SJCRH30 (cell line): ENCODE measurements at regions not wholly inside any gene's neighbourhood (a gene's known extent, or its start where the extent isn't known, plus 50 kb on each side); places are given as distances from the start of the nearest gene placed in this dataset.

Source experiments
- DNase-seq, 2 experiments: peaks; one replicate each; pipeline ENCODE4 v3.0.0-alpha.2; 2015 to 2020
- H3K27ac ChIP-seq: fragments of 250-450 bp; sonication (Bioruptor Pico); 2 replicates; pipeline ENCODE4 v1.5.1; 2020; ENCODE audit warnings: mild to moderate bottlenecking, moderate library complexity
- H3K27me3 ChIP-seq: fragments of 250-450 bp; sonication (Bioruptor Pico); 2 replicates; pipeline ENCODE4 v1.5.1; 2020; ENCODE audit warnings: mild to moderate bottlenecking, moderate library complexity
- H3K36me3 ChIP-seq: fragments of 250-450 bp; sonication (Bioruptor Pico); 2 replicates; pipeline ENCODE4 v1.5.1; 2020; ENCODE audit warnings: mild to moderate bottlenecking, moderate library complexity
- H3K4me1 ChIP-seq: fragments of 250-450 bp; sonication (Bioruptor Pico); 2 replicates; pipeline ENCODE4 v1.5.1; 2020; ENCODE audit warnings: mild to moderate bottlenecking, moderate library complexity
- H3K4me3 ChIP-seq: fragments of 250-450 bp; sonication (Bioruptor Pico); 2 replicates; pipeline ENCODE4 v1.5.1; 2020; ENCODE audit warnings: mild to moderate bottlenecking, moderate library complexity
- H3K9me3 ChIP-seq: fragments of 250-450 bp; sonication (Bioruptor Pico); replicated peaks from 2 replicates; pipeline ENCODE4 v1.5.1; 2020; ENCODE audit warnings: mild to moderate bottlenecking, moderate library complexity

DNA sequence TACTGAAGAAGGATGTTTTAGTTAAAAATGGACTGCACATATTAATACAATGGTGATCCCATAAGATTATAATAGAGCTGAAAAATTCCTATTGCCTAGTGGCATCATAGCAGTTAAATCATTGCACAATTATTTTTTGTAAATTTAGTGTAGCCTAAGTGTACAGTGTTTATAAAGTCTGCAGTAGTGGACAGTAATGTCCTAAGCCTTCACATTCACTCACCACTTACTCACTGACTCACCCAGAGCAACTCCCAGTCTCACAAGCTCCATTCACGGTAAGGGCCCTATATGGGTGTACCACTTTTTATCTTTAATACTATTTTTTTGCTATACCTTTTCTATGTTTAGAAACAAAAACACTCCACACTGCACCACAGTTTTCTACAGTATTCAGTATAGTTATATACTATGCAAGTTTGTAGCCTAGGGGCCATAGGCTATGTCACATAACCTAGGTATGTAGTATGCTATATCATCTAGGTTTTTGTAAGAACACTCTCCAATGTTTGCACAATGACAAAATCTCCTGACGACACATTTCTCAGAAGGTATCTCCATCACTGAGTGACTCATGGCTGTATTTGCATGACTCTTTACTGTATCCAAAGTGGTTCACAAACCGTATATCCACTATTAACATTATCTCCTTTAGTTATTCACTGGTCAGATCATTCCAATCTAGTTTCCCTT, 536.0 kb downstream of the KLF12 start:
- Histone ChIP-seq H3K9me3 (no peaks in the 10 kb centered on the region), H3K27ac (no peak overlapping the region), H3K27me3 (no peaks in the 10 kb centered on the region), H3K4me1 (no peaks in the 10 kb centered on the region), H3K4me3 (no peak overlapping the region), H3K36me3 (no peaks in the 10 kb centered on the region)
- DNase-seq: no peak

GRCh38 chr13:73596382-73596781, 537.6 kb downstream of the KLF5 start:
- no peak overlapping the region for H3K4me3 ChIP-seq
- H3K36me3 ChIP-seq: no peaks in the 10 kb centered on the region
- H3K27me3 ChIP-seq: no peaks in the 10 kb centered on the region
- no peak overlapping the region for H3K27ac ChIP-seq
- no peak for DNase-seq
- H3K9me3 ChIP-seq: no peaks in the 10 kb centered on the region
- no peaks in the 10 kb centered on the region for H3K4me1 ChIP-seq

- no peak overlapping the region for H3K4me3 ChIP-seq
- H3K27ac ChIP-seq: no peak overlapping the region
- no peaks in the 10 kb centered on the region for H3K9me3 ChIP-seq
- H3K27me3 ChIP-seq: no peaks in the 10 kb centered on the region
- no peaks in the 10 kb centered on the region for H3K4me1 ChIP-seq
- no peak for DNase-seq
- no peaks in the 10 kb centered on the region for H3K36me3 ChIP-seq
Observed at GRCh38 chr13:73593199-73593765, 534.5 kb downstream of the KLF5 start.

DNA sequence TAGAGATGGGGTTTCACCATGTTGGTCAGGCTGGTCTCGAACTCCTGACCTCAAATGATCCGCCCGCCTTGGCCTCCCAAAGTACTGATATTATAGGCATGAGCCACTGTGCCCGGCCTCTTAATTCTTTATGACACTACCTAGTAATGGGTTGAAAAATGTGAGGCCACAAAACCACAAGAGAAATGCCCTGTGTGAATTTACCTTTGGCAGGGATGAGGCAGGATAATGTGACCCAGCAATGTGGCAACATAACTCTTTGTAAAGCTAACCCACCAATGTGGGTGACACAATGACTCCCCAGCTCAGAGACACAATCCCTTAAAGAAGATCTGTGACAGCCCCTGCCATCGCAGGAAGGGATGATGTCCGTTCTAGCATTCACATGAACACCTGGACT, 533.1 kb downstream of the KLF5 start:
- no peak overlapping the region for H3K27ac ChIP-seq
- no peaks in the 10 kb centered on the region for H3K9me3 ChIP-seq
- no peaks in the 10 kb centered on the region for H3K36me3 ChIP-seq
- no peaks in the 10 kb centered on the region for H3K4me1 ChIP-seq
- no peaks in the 10 kb centered on the region for H3K27me3 ChIP-seq
- no peak overlapping the region for H3K4me3 ChIP-seq
- DNase-seq: no peak

GRCh38 chr13:73590795-73591194, 532.0 kb downstream of the KLF5 start:
- no peak for DNase-seq
- Histone ChIP-seq H3K36me3 (no peaks in the 10 kb centered on the region), H3K4me1 (no peaks in the 10 kb centered on the region), H3K4me3 (no peak overlapping the region), H3K27ac (no peak overlapping the region), H3K27me3 (no peaks in the 10 kb centered on the region), H3K9me3 (no peaks in the 10 kb centered on the region)

DNA sequence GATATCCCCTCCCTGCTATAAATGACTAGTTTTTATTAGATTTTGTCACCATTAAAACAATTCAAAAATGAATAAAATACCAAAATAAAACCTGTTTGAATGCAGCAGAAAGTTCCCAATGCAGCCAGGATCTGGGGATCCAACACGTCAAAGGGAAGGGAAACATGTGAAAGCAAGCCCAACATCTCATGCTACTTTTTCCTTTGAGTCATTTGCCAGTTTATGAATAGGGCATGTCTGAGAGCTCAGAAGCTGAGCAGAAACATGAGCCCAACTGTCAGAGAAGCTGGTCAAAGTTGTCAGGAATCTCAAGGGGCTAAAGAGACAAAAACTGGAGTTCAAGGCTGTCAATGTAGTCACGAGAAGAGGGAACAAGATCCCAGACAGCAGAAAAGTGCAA, 526.4 kb downstream of the KLF5 start:
- H3K27ac ChIP-seq: no peak overlapping the region
- H3K4me3 ChIP-seq: no peak overlapping the region
- H3K27me3 ChIP-seq: no peaks in the 10 kb centered on the region
- no peak for DNase-seq
- H3K9me3 ChIP-seq: no peaks in the 10 kb centered on the region
- no peaks in the 10 kb centered on the region for H3K36me3 ChIP-seq
- H3K4me1 ChIP-seq: no peaks in the 10 kb centered on the region

GRCh38 chr13:73583331-73583730, 524.5 kb downstream of the KLF5 start:
- H3K36me3 ChIP-seq: no peaks in the 10 kb centered on the region
- H3K27ac ChIP-seq: no peak overlapping the region

DNA sequence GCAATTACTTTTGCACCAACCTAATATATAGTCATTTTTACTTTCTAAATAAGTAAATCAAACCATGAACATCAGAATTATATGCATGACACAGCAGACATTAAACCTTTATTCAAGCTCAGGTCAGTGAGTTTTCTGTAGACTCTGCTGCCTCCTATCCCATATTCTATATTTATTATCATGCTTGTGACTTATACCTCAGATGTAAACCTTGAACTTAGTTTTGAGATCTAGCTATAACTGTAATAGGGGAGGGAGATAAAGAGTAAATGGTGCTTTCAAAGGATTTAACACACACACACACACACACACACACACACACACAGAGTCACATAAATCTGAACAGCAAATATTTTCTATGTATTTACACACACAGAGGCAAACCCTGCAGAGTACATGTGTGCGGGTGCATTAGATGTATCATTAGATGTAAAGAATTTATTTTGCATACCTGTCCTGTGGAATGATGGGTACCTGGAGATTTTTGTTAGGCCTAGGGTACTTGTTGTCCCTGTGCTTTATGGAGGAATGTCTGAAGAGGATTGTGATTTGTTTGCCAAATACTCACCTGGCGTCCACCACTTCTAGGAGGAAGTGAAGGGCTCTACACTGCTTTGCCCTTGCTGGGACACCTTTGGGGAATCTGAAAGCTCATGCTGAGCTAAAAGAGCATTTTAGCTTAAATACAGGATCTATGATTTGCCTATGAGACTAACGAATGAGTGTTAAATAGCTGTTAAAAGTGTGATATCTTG, 521.9 kb downstream of the KLF5 start:
- Histone ChIP-seq H3K36me3 (no peaks in the 10 kb centered on the region), H3K27ac (no peak overlapping the region), H3K9me3 (no peaks in the 10 kb centered on the region), H3K4me3 (no peak overlapping the region), H3K4me1 (no peaks in the 10 kb centered on the region), H3K27me3 (no peaks in the 10 kb centered on the region)
- DNase-seq: no peak

More at GRCh38 chr13:73583331-73583730, 524.5 kb downstream of the KLF5 start:
- no peaks in the 10 kb centered on the region for H3K9me3 ChIP-seq
- no peaks in the 10 kb centered on the region for H3K4me1 ChIP-seq
- H3K27me3 ChIP-seq: no peaks in the 10 kb centered on the region
- H3K4me3 ChIP-seq: no peak overlapping the region
- DNase-seq: no peak

DNA sequence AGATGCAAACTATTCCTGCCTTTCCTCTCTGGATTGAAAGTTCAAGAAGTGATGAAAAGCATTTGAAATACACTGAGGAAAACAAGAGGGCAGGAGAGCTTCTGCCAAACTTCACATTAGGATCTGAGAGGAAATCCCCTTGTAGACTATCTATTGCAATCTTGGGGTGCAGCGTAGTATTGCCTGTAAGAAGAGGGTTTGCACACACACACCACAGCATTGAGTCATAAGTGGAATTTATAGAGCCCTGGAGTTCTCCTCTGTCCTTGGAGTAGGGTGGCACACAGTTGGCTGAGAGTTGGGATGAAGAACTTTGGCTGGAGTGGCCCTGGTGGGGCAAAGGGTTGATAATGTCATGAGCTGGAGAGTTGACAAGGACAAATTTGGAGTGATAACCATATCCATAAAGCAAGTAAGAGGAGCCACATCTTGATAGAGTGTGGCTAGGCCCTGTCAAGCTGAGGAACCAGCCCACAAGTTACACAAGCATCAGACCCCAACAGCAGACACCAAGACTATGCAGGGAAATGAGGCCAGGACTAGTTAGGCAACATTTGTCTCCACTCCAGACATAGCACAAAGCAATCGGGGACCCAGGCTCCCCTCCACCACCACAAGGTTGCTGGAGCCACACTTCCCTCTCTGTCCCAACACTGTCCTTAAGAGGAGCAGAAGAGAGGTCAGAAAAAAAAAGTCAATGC, 520.9 kb downstream of the KLF5 start:
- H3K9me3 ChIP-seq: no peaks in the 10 kb centered on the region
- no peak for DNase-seq

DNA sequence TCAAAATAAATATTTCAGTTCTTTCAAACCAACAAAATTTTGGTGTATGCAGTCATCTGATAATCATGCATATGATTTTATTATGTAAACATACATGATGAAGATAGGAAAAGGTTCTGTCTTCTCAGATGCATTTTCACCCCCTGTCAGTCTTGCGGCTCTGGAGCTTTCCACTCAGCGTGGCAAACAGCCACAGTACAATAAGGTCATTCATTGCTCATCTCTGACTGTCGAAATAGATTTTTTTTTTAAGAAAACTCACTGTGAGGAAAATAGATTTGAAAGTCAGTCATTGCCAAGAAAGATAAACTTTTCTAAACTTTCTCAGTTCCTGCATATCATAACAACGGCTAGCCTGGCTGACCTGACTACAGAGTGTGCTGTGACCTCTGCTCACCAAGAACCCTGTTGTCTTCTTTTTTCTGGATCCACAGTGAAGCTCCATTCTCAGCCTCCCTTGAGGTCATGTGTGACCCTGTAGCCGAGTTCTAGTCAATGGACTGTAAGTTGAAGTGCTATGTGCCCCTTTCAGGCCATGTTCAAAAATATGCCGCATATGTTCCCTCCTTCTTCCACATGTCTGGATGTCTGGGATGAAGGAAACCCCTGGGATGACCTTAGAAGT, 519.6 kb downstream of the KLF5 start:
- no peaks in the 10 kb centered on the region for H3K27me3 ChIP-seq
- H3K27ac ChIP-seq: no peak overlapping the region
- H3K9me3 ChIP-seq: no peaks in the 10 kb centered on the region
- no peaks in the 10 kb centered on the region for H3K36me3 ChIP-seq
- H3K4me1 ChIP-seq: no peaks in the 10 kb centered on the region
- no peak overlapping the region for H3K4me3 ChIP-seq
- DNase-seq: no peak

More for the DNA sequence above, 520.9 kb downstream of the KLF5 start:
- Histone ChIP-seq H3K36me3 (no peaks in the 10 kb centered on the region), H3K4me3 (no peak overlapping the region), H3K27me3 (no peaks in the 10 kb centered on the region), H3K4me1 (no peaks in the 10 kb centered on the region), H3K27ac (no peak overlapping the region)

- Histone ChIP-seq H3K27ac (no peak overlapping the region), H3K9me3 (no peaks in the 10 kb centered on the region), H3K36me3 (no peaks in the 10 kb centered on the region), H3K4me3 (no peak overlapping the region), H3K27me3 (no peaks in the 10 kb centered on the region), H3K4me1 (no peaks in the 10 kb centered on the region)
- no peak for DNase-seq
Observed at GRCh38 chr13:73576291-73576690, 517.5 kb downstream of the KLF5 start.

GRCh38 chr13:73572824-73573223, 514.0 kb downstream of the KLF5 start:
- Histone ChIP-seq H3K4me3 (no peak overlapping the region), H3K27me3 (no peaks in the 10 kb centered on the region), H3K36me3 (no peaks in the 10 kb centered on the region), H3K9me3 (no peaks in the 10 kb centered on the region), H3K4me1 (no peaks in the 10 kb centered on the region), H3K27ac (no peak overlapping the region)
- DNase-seq: no peak

DNA sequence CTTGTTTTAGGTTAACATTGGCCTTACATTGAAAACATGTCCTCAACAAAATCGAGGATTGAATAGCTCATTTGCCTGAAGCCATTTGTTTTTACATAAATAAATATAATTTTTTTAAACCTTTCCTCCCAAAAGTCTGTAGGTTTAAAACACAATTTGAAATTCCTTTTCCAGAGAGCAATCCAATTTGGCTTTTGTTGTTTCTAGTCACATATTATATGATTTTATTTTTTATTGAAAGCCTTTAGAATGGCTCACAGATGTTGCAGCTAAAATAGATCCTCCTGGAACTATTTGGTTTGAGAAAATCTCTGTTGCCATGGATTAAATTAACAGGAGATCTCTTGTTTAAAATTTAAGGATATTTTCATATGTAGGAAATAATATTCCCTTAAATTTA, 512.6 kb downstream of the KLF5 start:
- Histone ChIP-seq H3K4me1 (no peaks in the 10 kb centered on the region), H3K4me3 (no peak overlapping the region), H3K27me3 (no peaks in the 10 kb centered on the region), H3K36me3 (no peaks in the 10 kb centered on the region), H3K9me3 (no peaks in the 10 kb centered on the region), H3K27ac (no peak overlapping the region)
- no peak for DNase-seq

DNA sequence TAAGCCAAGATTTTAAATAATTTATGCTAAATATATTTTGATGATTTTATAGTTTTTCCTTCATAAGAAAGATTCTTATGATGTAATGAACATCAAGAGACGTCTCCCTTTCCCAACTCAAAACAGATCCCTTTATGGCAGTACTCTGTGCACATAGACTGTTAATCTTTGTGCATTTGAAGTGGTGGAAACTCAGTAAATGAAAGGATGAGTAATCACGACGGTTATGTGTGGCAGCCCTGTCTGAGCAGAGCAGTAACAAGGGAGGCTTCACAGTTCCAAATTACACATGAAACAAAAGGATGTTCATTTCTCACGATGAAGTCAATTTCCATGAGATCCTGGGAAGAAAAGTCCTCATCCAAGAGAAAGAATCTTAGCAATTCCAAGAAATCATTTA, 498.1 kb downstream of the KLF5 start:
- no peaks in the 10 kb centered on the region for H3K27me3 ChIP-seq
- H3K27ac ChIP-seq: no peak overlapping the region
- no peaks in the 10 kb centered on the region for H3K4me1 ChIP-seq
- no peaks in the 10 kb centered on the region for H3K9me3 ChIP-seq
- H3K4me3 ChIP-seq: no peak overlapping the region
- no peaks in the 10 kb centered on the region for H3K36me3 ChIP-seq
- no peak for DNase-seq

DNA sequence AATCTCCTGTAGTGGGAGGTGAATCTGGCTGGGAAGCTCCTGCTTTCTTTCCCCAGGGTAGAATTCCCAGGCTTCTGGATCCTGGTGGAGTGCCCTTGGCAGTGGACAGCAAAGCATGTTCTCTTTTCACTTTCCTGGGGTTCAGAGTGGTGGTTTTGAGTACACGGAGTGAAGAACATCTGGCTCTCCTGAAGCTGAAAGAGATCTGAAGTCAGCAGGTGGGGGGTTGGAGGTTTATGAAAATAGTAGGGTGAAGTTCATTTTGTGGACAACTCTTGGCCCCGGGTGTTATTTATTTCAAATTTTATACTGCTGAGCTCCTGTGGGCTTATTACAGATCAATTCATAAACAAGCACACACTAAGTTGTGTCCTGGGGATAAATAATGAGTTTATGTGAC, 497.3 kb downstream of the KLF5 start:
- H3K27ac ChIP-seq: no peak overlapping the region
- H3K4me3 ChIP-seq: no peak overlapping the region

More for the DNA sequence above, 497.3 kb downstream of the KLF5 start:
- no peak for DNase-seq
- Histone ChIP-seq H3K27me3 (no peaks in the 10 kb centered on the region), H3K4me1 (no peaks in the 10 kb centered on the region), H3K36me3 (no peaks in the 10 kb centered on the region), H3K9me3 (no peaks in the 10 kb centered on the region)
